Smooth muscle cell (in vitro differentiated cells): ENCODE measurements at regions not wholly inside any gene's neighbourhood (a gene's known extent, or its start where the extent isn't known, plus 50 kb on each side); places are given as distances from the start of the nearest gene placed in this dataset.

Experiments
- DNase-seq: peaks from one replicate; lab custom pipeline; 2025; ENCODE audit not compliant: unreplicated experiment; lab: John Stamatoyannopoulos, UW
- H2AFZ ChIP-seq: fragments of 200-600 bp; sonication (generic); 2 replicates; pipeline ENCODE4 v1.6.0; 2016; ENCODE audit warnings: antibody characterized with exemption, low read depth, mild to moderate bottlenecking
- H3F3A ChIP-seq: fragments of 200-600 bp; sonication (generic); 2 replicates; pipeline ENCODE4 v1.6.0; 2017; ENCODE audit warnings: antibody characterized with exemption, low read depth
- H3K27ac ChIP-seq: fragments of 200-600 bp; sonication (generic); 2 replicates; pipeline ENCODE4 v1.5.1; 2016; ENCODE audit warnings: low read depth, mild to moderate bottlenecking
- H3K27me3 ChIP-seq: fragments of 200-600 bp; sonication (generic); 2 replicates; pipeline ENCODE4 v1.6.1; 2016; ENCODE audit warnings: low read depth, mild to moderate bottlenecking
- H3K36me3 ChIP-seq: fragments of 200-600 bp; sonication (generic); 2 replicates; pipeline ENCODE4 v1.5.1; 2016; ENCODE audit warnings: low read depth
- H3K4me1 ChIP-seq: fragments of 200-600 bp; sonication (generic); 2 replicates; pipeline ENCODE4 v1.5.1; 2016; ENCODE audit warnings: low read depth
- H3K4me2 ChIP-seq: fragments of 200-600 bp; sonication (generic); 2 replicates; pipeline ENCODE4 v1.6.0; 2016; ENCODE audit warnings: mild to moderate bottlenecking
- H3K4me3 ChIP-seq: fragments of 200-600 bp; sonication (generic); 2 replicates; pipeline ENCODE4 v1.5.1; 2016; ENCODE audit warnings: mild to moderate bottlenecking
- H3K79me2 ChIP-seq: fragments of 200-600 bp; sonication (generic); 2 replicates; pipeline ENCODE4 v1.6.0; 2016; ENCODE audit warnings: low read depth, mild to moderate bottlenecking
- H3K9ac ChIP-seq: fragments of 200-600 bp; sonication (generic); 2 replicates; pipeline ENCODE4 v1.6.0; 2016; ENCODE audit warnings: low read depth
- H3K9me3 ChIP-seq: fragments of 200-600 bp; sonication (generic); replicated peaks from 2 replicates; pipeline ENCODE4 v1.5.1; 2016; ENCODE audit warnings: low read depth
- H4K20me1 ChIP-seq: fragments of 200-600 bp; sonication (generic); 2 replicates; pipeline ENCODE4 v1.6.0; 2016; ENCODE audit warnings: low read depth
- WGBS: methylation state at CpG from one replicate; pipeline ENCODE4 v1.1.7; 2016; ENCODE audit warnings: low lambda C conversion rate; 5-methylcytosine and 5-hydroxymethylcytosine counted together
- TF ChIP-seq, protein P1 (sequence below): fragments of 200-600 bp; sonication (generic); IDR thresholded peaks from 2 replicates; pipeline ENCODE4 v1.5.1; 2017; ENCODE audit warnings: borderline replicate concordance, mild to moderate bottlenecking, antibody characterized with exemption; ENCODE audit not compliant: insufficient read depth, poor library complexity, severe bottlenecking

DNA sequence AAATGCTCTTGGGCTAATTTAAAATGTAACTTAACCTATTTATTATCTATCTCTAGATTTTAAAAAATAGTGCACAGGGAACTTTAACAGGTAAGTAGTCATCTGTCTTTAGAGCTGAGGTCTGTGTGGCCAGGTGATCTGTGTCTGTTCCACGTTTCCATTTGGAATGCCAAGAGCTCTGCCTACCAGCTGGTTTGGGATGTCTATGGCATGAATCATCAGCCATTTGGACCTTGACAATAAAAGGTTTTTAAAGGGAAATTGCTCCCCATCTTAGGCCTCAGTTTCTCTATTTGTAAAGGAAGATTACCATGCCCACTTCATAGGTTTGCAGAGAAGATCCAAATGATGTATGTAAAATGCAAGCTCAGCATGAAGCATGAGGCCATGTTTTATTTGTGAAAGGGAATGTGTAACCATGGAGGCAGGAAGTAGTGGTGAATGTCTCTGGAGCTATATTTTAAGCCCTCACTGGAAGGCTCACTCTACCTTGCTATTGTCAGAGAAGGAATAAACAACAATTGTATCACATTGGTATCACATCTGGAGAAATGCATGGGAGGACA lies 548.1 kb upstream of the LMCD1 start:
- Histone ChIP-seq H3K4me1 (no peaks in the 10 kb centered on the region), H3F3A (no peaks in the 10 kb centered on the region), H3K4me2 (no peak overlapping the region), H3K27ac (no peak overlapping the region), H3K9me3 (no peaks in the 10 kb centered on the region), H4K20me1 (no peaks in the 10 kb centered on the region), H3K9ac (no peak overlapping the region), H3K4me3 (no peak overlapping the region), H3K79me2 (no peaks in the 10 kb centered on the region), H3K36me3 (no peaks in the 10 kb centered on the region), H2AFZ (no peak overlapping the region), H3K27me3 (no peaks in the 10 kb centered on the region)
- 0% methylated on average over 1 of the region's 1 CpG for WGBS
- no peak for DNase-seq
- TF ChIP-seq, protein P1, sequence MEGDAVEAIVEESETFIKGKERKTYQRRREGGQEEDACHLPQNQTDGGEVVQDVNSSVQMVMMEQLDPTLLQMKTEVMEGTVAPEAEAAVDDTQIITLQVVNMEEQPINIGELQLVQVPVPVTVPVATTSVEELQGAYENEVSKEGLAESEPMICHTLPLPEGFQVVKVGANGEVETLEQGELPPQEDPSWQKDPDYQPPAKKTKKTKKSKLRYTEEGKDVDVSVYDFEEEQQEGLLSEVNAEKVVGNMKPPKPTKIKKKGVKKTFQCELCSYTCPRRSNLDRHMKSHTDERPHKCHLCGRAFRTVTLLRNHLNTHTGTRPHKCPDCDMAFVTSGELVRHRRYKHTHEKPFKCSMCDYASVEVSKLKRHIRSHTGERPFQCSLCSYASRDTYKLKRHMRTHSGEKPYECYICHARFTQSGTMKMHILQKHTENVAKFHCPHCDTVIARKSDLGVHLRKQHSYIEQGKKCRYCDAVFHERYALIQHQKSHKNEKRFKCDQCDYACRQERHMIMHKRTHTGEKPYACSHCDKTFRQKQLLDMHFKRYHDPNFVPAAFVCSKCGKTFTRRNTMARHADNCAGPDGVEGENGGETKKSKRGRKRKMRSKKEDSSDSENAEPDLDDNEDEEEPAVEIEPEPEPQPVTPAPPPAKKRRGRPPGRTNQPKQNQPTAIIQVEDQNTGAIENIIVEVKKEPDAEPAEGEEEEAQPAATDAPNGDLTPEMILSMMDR: no peak

DNA sequence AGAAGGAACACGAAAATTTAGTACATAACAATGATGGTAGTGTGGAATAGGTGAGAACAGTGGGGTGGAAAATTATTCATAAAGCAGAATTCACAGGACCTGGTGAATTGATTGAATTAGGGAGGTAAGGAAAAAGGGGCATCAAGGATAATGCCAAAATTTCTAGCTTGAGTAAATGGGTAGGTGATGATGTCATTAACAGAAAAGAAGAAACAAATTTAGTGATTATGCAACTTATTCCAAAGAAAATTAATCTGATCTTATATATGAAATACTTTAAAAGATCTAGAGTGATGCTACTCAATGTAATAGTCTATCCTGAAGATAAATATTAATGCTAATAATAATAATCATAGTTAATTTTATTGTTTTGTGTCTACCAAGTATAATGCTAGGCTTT lies 544.6 kb upstream of the LMCD1 start:
- Histone ChIP-seq H3K9me3 (no peaks in the 10 kb centered on the region), H3K4me2 (no peak overlapping the region), H3K27ac (no peak overlapping the region), H3K4me3 (no peak overlapping the region), H4K20me1 (no peaks in the 10 kb centered on the region), H3F3A (no peaks in the 10 kb centered on the region), H3K27me3 (no peaks in the 10 kb centered on the region), H2AFZ (no peak overlapping the region), H3K79me2 (no peaks in the 10 kb centered on the region), H3K4me1 (no peaks in the 10 kb centered on the region), H3K9ac (no peak overlapping the region), H3K36me3 (no peaks in the 10 kb centered on the region)
- TF ChIP-seq, protein P1: no peak
- DNase-seq: no peak
- WGBS: 100% methylated on average over 1 of the region's 1 CpG

DNA sequence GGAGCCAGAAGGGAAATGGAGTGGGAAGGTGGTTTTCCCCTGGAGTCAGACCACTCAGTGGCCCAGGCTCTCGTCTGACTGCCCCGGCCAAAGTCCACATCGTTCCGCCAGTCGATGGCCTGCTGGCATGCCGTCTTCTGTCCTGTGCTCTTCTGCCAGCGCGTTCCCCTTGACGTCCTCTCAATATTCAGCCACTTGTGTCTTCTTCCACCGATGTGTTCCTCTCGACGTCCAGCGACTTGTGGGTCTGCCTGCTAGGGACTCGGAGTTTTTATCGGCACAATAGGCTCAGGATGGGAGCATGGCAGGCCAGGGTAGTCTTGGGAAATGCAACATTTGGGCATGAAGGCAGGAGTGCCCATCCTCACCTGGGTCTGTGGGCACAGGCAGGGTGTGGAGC lies 542.5 kb upstream of the LMCD1 start:
- TF ChIP-seq, protein P1: no peak
- Histone ChIP-seq H3K4me3 (no peak overlapping the region), H3K79me2 (no peaks in the 10 kb centered on the region), H3K9me3 (no peaks in the 10 kb centered on the region), H3K4me1 (no peaks in the 10 kb centered on the region), H4K20me1 (no peaks in the 10 kb centered on the region), H3K27ac (no peak overlapping the region), H3F3A (no peaks in the 10 kb centered on the region), H2AFZ (no peak overlapping the region), H3K27me3 (no peaks in the 10 kb centered on the region), H3K9ac (no peak overlapping the region), H3K4me2 (no peak overlapping the region), H3K36me3 (no peaks in the 10 kb centered on the region)
- DNase-seq: no peak
- 95% methylated on average over 15 of the region's 15 CpGs for WGBS

DNA sequence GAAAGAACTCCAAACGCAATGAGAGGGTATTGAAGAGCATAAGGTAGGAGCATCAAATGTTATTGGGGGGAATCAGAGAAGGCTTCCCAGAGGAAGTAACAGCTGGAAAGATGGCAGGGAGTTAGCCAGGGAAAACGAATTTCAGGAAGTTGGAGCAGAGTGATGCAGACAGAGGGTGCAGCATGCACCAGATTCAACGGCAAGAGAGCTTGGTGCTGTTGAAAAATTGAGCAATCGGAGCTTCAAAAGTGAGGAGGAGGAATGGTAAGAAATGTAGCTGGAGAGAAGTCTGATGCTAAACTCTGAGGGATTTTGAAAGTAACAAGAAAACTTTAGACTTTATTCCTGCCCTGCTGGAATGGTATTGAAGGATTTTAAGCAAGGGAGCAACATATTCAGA lies 541.0 kb upstream of the LMCD1 start:
- no peak overlapping the region for H3K4me3 ChIP-seq

More for the DNA sequence above, 541.0 kb upstream of the LMCD1 start:
- no peaks in the 10 kb centered on the region for H3K9me3 ChIP-seq
- H3K27ac ChIP-seq: no peak overlapping the region
- no peaks in the 10 kb centered on the region for H3K4me1 ChIP-seq
- H3F3A ChIP-seq: no peaks in the 10 kb centered on the region
- H3K4me2 ChIP-seq: no peak overlapping the region
- H4K20me1 ChIP-seq: no peaks in the 10 kb centered on the region
- DNase-seq: no peak
- H3K9ac ChIP-seq: no peak overlapping the region
- H3K36me3 ChIP-seq: no peaks in the 10 kb centered on the region
- H3K27me3 ChIP-seq: no peaks in the 10 kb centered on the region
- H2AFZ ChIP-seq: no peak overlapping the region
- no peaks in the 10 kb centered on the region for H3K79me2 ChIP-seq
- TF ChIP-seq, protein P1: no peak
- WGBS: 74% methylated on average over 4 of the region's 4 CpGs
